Hepatocyte (in vitro differentiated cells): ENCODE measurements at regions not wholly inside any gene's neighbourhood (a gene's known extent, or its start where the extent isn't known, plus 50 kb on each side); places are given as distances from the start of the nearest gene placed in this dataset.

Experiments
- DNase-seq: peaks from one replicate; pipeline ENCODE4 v3.0.0-alpha.2; 2016; ENCODE audit warnings: low spot score
- H2AFZ ChIP-seq: fragments of 200-600 bp; sonication (generic); 2 replicates; pipeline ENCODE4 v1.6.0; 2016; ENCODE audit warnings: antibody characterized with exemption, mild to moderate bottlenecking
- H3K27ac ChIP-seq: fragments of 200-600 bp; sonication (generic); 2 replicates; pipeline ENCODE4 v1.5.1; 2016; ENCODE audit warnings: mild to moderate bottlenecking
- H3K27me3 ChIP-seq: fragments of 200-600 bp; sonication (generic); 2 replicates; pipeline ENCODE4 v1.6.1; 2016
- H3K36me3 ChIP-seq: fragments of 200-600 bp; sonication (generic); replicated peaks from 2 replicates; pipeline ENCODE4 v1.5.1; 2016; ENCODE audit warnings: low read depth; ENCODE audit not compliant: insufficient read depth
- H3K4me1 ChIP-seq: fragments of 200-600 bp; sonication (generic); 2 replicates; pipeline ENCODE4 v1.5.1; 2016; ENCODE audit warnings: mild to moderate bottlenecking, moderate library complexity; ENCODE audit not compliant: insufficient read depth
- H3K4me2 ChIP-seq: fragments of 200-600 bp; sonication (generic); 2 replicates; pipeline ENCODE4 v1.6.0; 2016
- H3K4me3 ChIP-seq: fragments of 200-600 bp; sonication (generic); 2 replicates; pipeline ENCODE4 v1.5.1; 2016; ENCODE audit warnings: mild to moderate bottlenecking
- H3K79me2 ChIP-seq: fragments of 200-600 bp; sonication (generic); 2 replicates; pipeline ENCODE4 v1.6.0; 2017; ENCODE audit warnings: mild to moderate bottlenecking
- H3K9me2 ChIP-seq: fragments of 200-600 bp; sonication (generic); replicated peaks from 2 replicates; pipeline ENCODE4 v1.6.0; 2017; ENCODE audit warnings: mild to moderate bottlenecking; ENCODE audit not compliant: insufficient read depth
- H3K9me3 ChIP-seq: fragments of 200-600 bp; sonication (generic); 2 replicates; pipeline ENCODE4 v1.5.1; 2016; ENCODE audit warnings: low read depth, mild to moderate bottlenecking
- H4K20me1 ChIP-seq: fragments of 200-600 bp; sonication (generic); 2 replicates; pipeline ENCODE4 v1.6.0; 2016; ENCODE audit warnings: mild to moderate bottlenecking; ENCODE audit not compliant: insufficient read depth, poor library complexity, severe bottlenecking
- EZH2 ChIP-seq: fragments of 200-600 bp; sonication (generic); IDR thresholded peaks from 2 replicates; pipeline ENCODE4 v1.6.1; 2016; ENCODE audit warnings: antibody characterized with exemption, mild to moderate bottlenecking, borderline replicate concordance
- EZH2phosphoT487 ChIP-seq: fragments of 200-600 bp; sonication (generic); IDR thresholded peaks from one replicate; pipeline ENCODE4 v1.6.1; 2018; ENCODE audit warnings: antibody characterized with exemption, mild to moderate bottlenecking, low read depth, moderate library complexity; ENCODE audit not compliant: unreplicated experiment, severe bottlenecking
- WGBS: methylation state at CpG from one replicate; pipeline ENCODE4 v1.1.6; 2016; ENCODE audit warnings: low lambda C conversion rate; ENCODE audit errors: missing lambda C conversion rate; 5-methylcytosine and 5-hydroxymethylcytosine counted together
- TF ChIP-seq, protein P1 (sequence below): fragments of 200-600 bp; sonication (generic); IDR thresholded peaks from 2 replicates; pipeline ENCODE4 v1.5.1; 2016; ENCODE audit warnings: antibody characterized with exemption, mild to moderate bottlenecking; ENCODE audit not compliant: poor library complexity

DNA sequence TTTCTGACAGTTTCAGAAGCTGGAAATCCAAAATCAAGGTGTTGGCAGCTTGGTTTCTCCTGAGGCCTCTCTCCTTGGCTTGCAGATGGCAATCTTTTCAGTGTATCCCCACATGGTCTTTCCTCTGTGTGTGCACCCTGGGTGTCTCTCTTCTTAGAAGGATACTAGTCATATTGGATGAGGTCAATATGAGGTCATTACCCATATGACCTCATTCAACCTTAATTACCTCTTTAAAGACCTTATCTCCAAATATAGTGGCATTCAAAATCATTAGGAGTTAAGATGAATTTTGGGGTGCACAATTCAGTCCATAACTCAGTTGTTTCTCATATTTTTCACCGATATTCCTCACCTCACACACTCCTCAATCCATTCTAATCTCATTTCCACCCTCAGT lies 92.4 kb upstream of the TGM3 start:
- no peaks in the 10 kb centered on the region for H4K20me1 ChIP-seq
- H3K9me2 ChIP-seq, result no peaks in the 10 kb centered on the region
- H3K4me3 ChIP-seq, result no peak overlapping the region
- H3K9me3 ChIP-seq, result no peaks in the 10 kb centered on the region
- no peak overlapping the region for H3K27ac ChIP-seq
- no peaks in the 10 kb centered on the region for H3K79me2 ChIP-seq
- DNase-seq, result no peak
- H2AFZ ChIP-seq, result no peak overlapping the region
- H3K36me3 ChIP-seq, result no peaks in the 10 kb centered on the region
- peaks cover 11% of the 10 kb centered on the region for H3K27me3 ChIP-seq
- TF ChIP-seq, protein P1, sequence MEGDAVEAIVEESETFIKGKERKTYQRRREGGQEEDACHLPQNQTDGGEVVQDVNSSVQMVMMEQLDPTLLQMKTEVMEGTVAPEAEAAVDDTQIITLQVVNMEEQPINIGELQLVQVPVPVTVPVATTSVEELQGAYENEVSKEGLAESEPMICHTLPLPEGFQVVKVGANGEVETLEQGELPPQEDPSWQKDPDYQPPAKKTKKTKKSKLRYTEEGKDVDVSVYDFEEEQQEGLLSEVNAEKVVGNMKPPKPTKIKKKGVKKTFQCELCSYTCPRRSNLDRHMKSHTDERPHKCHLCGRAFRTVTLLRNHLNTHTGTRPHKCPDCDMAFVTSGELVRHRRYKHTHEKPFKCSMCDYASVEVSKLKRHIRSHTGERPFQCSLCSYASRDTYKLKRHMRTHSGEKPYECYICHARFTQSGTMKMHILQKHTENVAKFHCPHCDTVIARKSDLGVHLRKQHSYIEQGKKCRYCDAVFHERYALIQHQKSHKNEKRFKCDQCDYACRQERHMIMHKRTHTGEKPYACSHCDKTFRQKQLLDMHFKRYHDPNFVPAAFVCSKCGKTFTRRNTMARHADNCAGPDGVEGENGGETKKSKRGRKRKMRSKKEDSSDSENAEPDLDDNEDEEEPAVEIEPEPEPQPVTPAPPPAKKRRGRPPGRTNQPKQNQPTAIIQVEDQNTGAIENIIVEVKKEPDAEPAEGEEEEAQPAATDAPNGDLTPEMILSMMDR, result no peak
- TF ChIP-seq EZH2, result no peak
- TF ChIP-seq EZH2phosphoT487, result no peak
- H3K4me1 ChIP-seq, result no peaks in the 10 kb centered on the region
- no peak overlapping the region for H3K4me2 ChIP-seq
- WGBS, result 74% methylated on average over 1 of the region's 1 CpG

DNA sequence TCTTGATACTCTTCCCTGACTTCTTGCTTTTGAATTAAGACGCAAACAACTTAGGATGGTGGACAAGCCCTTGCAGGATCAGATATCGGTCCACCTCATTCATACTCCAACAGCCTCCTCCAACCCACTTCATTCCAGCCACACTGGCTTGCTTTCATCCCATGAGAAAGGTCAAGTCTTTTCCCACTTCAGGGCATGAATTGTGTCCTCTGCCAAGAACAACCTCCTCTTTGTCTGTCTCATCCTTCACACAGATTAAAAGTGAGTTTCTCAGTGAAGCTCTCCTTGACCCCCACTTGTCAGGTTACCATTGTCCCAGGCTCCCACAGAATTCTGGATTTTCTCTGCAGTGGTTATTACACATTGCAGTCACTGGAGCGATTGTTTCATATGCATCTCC lies 91.8 kb upstream of the TGM3 start:
- H3K4me2 ChIP-seq, result no peak overlapping the region
- H2AFZ ChIP-seq, result no peak overlapping the region
- no peaks in the 10 kb centered on the region for H4K20me1 ChIP-seq
- no peak overlapping the region for H3K4me3 ChIP-seq
- H3K79me2 ChIP-seq, result no peaks in the 10 kb centered on the region
- no peak for DNase-seq
- TF ChIP-seq, protein P1, result no peak
- no peak for TF ChIP-seq EZH2phosphoT487
- no peak for TF ChIP-seq EZH2
- H3K27ac ChIP-seq, result no peak overlapping the region
- H3K27me3 ChIP-seq, result peaks cover 11% of the 10 kb centered on the region
- WGBS, result 72% methylated on average over 3 of the region's 3 CpGs
- no peaks in the 10 kb centered on the region for H3K9me2 ChIP-seq
- no peaks in the 10 kb centered on the region for H3K4me1 ChIP-seq
- H3K36me3 ChIP-seq, result no peaks in the 10 kb centered on the region
- no peaks in the 10 kb centered on the region for H3K9me3 ChIP-seq

DNA sequence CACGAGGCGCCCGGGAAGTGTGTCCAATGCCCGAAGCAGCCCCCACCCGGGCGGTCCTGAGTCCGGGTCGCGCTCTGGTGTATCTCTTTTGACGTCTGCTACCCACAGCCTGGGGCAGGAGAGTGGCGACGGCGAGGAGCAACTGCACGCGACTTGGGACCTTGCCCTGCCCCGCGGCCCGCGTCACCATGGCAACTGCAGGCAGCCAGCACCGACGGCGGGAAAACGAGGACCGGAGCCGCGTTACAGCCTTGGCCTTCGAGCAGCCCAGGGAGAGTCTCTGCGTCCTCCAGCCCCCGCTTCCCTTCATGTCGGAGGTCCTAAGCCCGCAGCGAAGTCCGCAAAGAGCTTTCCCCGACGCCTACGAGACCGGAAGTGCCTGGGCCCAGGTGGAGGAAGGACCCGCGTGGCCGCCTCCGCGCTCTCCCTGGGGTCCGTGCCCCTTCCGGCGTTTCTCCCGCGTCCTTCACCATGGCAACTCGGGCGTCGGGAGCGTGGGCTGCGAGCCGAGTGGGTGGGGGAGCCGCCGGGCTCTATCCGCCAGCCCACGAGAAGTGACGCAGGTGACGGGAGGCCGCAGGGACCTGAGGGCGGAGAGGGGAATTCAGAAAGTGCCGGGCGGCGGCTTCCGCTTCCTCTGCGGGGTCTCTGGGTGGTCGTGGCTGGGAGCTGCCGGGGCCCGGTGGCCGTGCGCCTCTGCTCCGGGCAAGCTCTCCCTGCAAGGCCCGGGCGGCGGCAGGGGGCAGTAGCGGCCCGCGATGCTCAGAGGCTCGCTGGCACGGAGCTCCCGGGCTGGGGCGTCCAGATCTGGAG lies 88.6 kb upstream of the TGM3 start:
- H3K79me2 ChIP-seq, result no peaks in the 10 kb centered on the region
- peak overlapping the region; percentile 99 for H3K4me2 ChIP-seq
- peak overlapping the region; percentile 85 for H3K4me3 ChIP-seq
- H3K9me2 ChIP-seq, result no peaks in the 10 kb centered on the region
- no peaks in the 10 kb centered on the region for H4K20me1 ChIP-seq
- peak; percentile 90 for DNase-seq
- WGBS, result 4% methylated on average over 81 of the region's 82 CpGs
- no peaks in the 10 kb centered on the region for H3K4me1 ChIP-seq
- no peak for TF ChIP-seq EZH2phosphoT487
- TF ChIP-seq, protein P1, result peak; percentile 92
- no peaks in the 10 kb centered on the region for H3K9me3 ChIP-seq
- H3K27me3 ChIP-seq, result peaks cover 11% of the 10 kb centered on the region
- H3K27ac ChIP-seq, result no peak overlapping the region
- H2AFZ ChIP-seq, result peak overlapping the region; percentile 99
- H3K36me3 ChIP-seq, result no peaks in the 10 kb centered on the region

DNA sequence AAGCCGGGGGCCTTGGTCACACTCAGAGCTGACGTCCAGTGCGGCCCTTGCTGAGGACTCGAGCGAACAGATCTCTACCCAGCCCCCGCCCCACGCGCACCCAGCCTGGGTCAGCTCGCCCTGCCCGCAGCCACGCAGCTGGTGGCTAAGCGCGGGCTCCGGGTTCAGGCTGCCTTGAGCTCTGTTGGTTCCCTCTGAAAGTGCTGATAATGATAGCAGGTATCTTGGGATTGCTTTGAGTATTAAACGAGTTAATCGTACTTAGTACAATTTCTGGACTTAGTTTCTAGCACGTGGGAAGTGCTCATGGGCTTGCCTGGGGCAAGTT lies 88.1 kb upstream of the TGM3 start:
- Histone ChIP-seq H3K27me3 (peaks cover 11% of the 10 kb centered on the region), H3K9me2 (no peaks in the 10 kb centered on the region), H3K4me2 (peak overlapping the region; percentile 99), H4K20me1 (no peaks in the 10 kb centered on the region), H3K9me3 (no peaks in the 10 kb centered on the region), H3K79me2 (no peaks in the 10 kb centered on the region), H3K27ac (no peak overlapping the region), H3K4me1 (no peaks in the 10 kb centered on the region), H3K36me3 (no peaks in the 10 kb centered on the region), H3K4me3 (peak overlapping the region; percentile 85), H2AFZ (peak overlapping the region; percentile 99)
- WGBS, result 2% methylated on average over 17 of the region's 17 CpGs
- no peak for DNase-seq
- TF ChIP-seq, protein P1, result no peak
- TF ChIP-seq EZH2 (no peak), EZH2phosphoT487 (no peak)
